GM21515 (cell line): ENCODE measurements at regions not wholly inside any gene's neighbourhood (a gene's known extent, or its start where the extent isn't known, plus 50 kb on each side); places are given as distances from the start of the nearest gene placed in this dataset.

Source experiments
- ATAC-seq: cut with Tn5 transposase; IDR thresholded peaks from one replicate; pipeline ENCODE4 v1.9.1; 2021; ENCODE audit not compliant: unreplicated experiment

GRCh38 chr1:82923931-82924330, 1075.0 kb downstream of the TTLL7 start:
- ATAC-seq, result no peak

- no peak for ATAC-seq
Measured at GRCh38 chr1:82921759-82922158, 1077.2 kb downstream of the TTLL7 start.

GRCh38 chr1:82920418-82921248, 1078.3 kb downstream of the TTLL7 start:
- ATAC-seq, result no peak

GRCh38 chr1:82919837-82920236, 1079.1 kb downstream of the TTLL7 start:
- no peak for ATAC-seq

GRCh38 chr1:82907313-82907712, 1091.6 kb downstream of the TTLL7 start:
- no peak for ATAC-seq

GRCh38 chr1:82903626-82904025, 1095.3 kb downstream of the TTLL7 start:
- ATAC-seq, result no peak

- ATAC-seq, result no peak
Measured at GRCh38 chr1:82901561-82901960, 1097.4 kb downstream of the TTLL7 start.

- no peak for ATAC-seq
Measured at GRCh38 chr1:82901118-82901517, 1097.8 kb downstream of the TTLL7 start.

- no peak for ATAC-seq
Measured at GRCh38 chr1:82899017-82899416, 1098.3 kb downstream of the ADGRL2 start.

- no peak for ATAC-seq
Measured at GRCh38 chr1:82897549-82897948, 1096.8 kb downstream of the ADGRL2 start.

- ATAC-seq, result no peak
Measured at GRCh38 chr1:82896036-82896435, 1095.3 kb downstream of the ADGRL2 start.

GRCh38 chr1:82894635-82895034, 1093.9 kb downstream of the ADGRL2 start:
- ATAC-seq, result no peak

GRCh38 chr1:82893712-82894470, 1093.2 kb downstream of the ADGRL2 start:
- ATAC-seq, result no peak

- no peak for ATAC-seq
Measured at GRCh38 chr1:82880506-82880905, 1079.8 kb downstream of the ADGRL2 start.

GRCh38 chr1:82879701-82880305, 1079.1 kb downstream of the ADGRL2 start:
- ATAC-seq, result no peak

GRCh38 chr1:82875170-82875569, 1074.4 kb downstream of the ADGRL2 start:
- ATAC-seq, result no peak

- ATAC-seq, result no peak
Measured at GRCh38 chr1:82874041-82874440, 1073.3 kb downstream of the ADGRL2 start.

- ATAC-seq, result no peak
Measured at GRCh38 chr1:82870332-82870731, 1069.6 kb downstream of the ADGRL2 start.

GRCh38 chr1:82867781-82868180, 1067.0 kb downstream of the ADGRL2 start:
- ATAC-seq, result no peak

- no peak for ATAC-seq
Measured at GRCh38 chr1:82861749-82862148, 1061.0 kb downstream of the ADGRL2 start.

- ATAC-seq, result no peak
Measured at GRCh38 chr1:82858031-82858430, 1057.3 kb downstream of the ADGRL2 start.

- ATAC-seq, result no peak
Measured at GRCh38 chr1:82849460-82849859, 1048.7 kb downstream of the ADGRL2 start.
